CD14-positive monocyte (primary cell): ENCODE measurements at regions not wholly inside any gene's neighbourhood (a gene's known extent, or its start where the extent isn't known, plus 50 kb on each side); places are given as distances from the start of the nearest gene placed in this dataset.

Experiments used
- DNase-seq, 3 donors: peaks; one replicate each; pipeline ENCODE4 v3.0.0-alpha.2; 2011 to 2022
- H2AFZ ChIP-seq: 2 replicates; pipeline ENCODE4 v1.6.0; 2012; ENCODE audit warnings: mild to moderate bottlenecking, low read depth, low read length, inconsistent platforms; ENCODE audit not compliant: insufficient read depth, poor library complexity, severe bottlenecking
- H3K27ac ChIP-seq, 2 donors: 1 replicate in 1 of 2; 2 replicates in 1 of 2; pipeline ENCODE4 v1.5.1; 2012 to 2013; ENCODE audit warnings: low read length in 2 of 2, control low read depth in 1 of 2, inconsistent platforms in 1 of 2, low read depth in 1 of 2, mild to moderate bottlenecking in 1 of 2
- H3K27me3 ChIP-seq, 2 donors: one replicate each; pipeline versions ENCODE4 v1.6.0 to v1.6.1; 2011 to 2013; ENCODE audit warnings: low read length in 2 of 2; ENCODE audit not compliant: control insufficient read depth in 2 of 2, insufficient read depth in 2 of 2
- H3K36me3 ChIP-seq, 2 donors: replicated peaks in 1 of 2; 1 replicate in 1 of 2; 2 replicates in 1 of 2; pipeline versions ENCODE4 v1.5.1 to v1.6.1; 2012 to 2013; ENCODE audit warnings: low read length in 2 of 2, control low read depth in 1 of 2, inconsistent platforms in 1 of 2, mild to moderate bottlenecking in 1 of 2; ENCODE audit not compliant: insufficient read depth in 2 of 2, control insufficient read depth in 1 of 2
- H3K4me1 ChIP-seq, 2 donors: 1 replicate in 1 of 2; 2 replicates in 1 of 2; pipeline versions ENCODE4 v1.5.1 to v1.6.1; 2012 to 2013; ENCODE audit warnings: low read length in 2 of 2, control low read depth in 1 of 2, inconsistent platforms in 1 of 2, mild to moderate bottlenecking in 1 of 2, moderate library complexity in 1 of 2; ENCODE audit not compliant: insufficient read depth in 2 of 2, control insufficient read depth in 1 of 2
- H3K4me2 ChIP-seq: replicated peaks from 2 replicates; pipeline ENCODE3; 2012; ENCODE audit warnings: low read length, moderate library complexity, mild to moderate bottlenecking; ENCODE audit not compliant: poor library complexity, severe bottlenecking; ENCODE audit errors: extremely low read depth
- H3K4me3 ChIP-seq, 3 experiments: fragments of 200-600 bp in 1 of 3; sonication (generic) in 1 of 3; replicated peaks in 1 of 3; 1 replicate in 2 of 3; 2 replicates in 1 of 3; pipeline ENCODE4 v1.5.1; 2011 to 2013; ENCODE audit warnings: low read length in 3 of 3, mild to moderate bottlenecking in 3 of 3, control low read depth in 2 of 3, low read depth in 2 of 3, inconsistent platforms in 1 of 3, moderate library complexity in 1 of 3
- H3K79me2 ChIP-seq: 2 replicates; pipeline ENCODE4 v1.6.0; 2012; ENCODE audit warnings: mild to moderate bottlenecking, control low read depth, inconsistent platforms, low read length, moderate library complexity; ENCODE audit not compliant: insufficient read depth
- H3K9ac ChIP-seq: 2 replicates; pipeline ENCODE4 v1.6.0; 2017; ENCODE audit warnings: low read length, mild to moderate bottlenecking; ENCODE audit not compliant: insufficient read depth, poor library complexity, severe bottlenecking
- H3K9me3 ChIP-seq, 2 donors: replicated peaks in 1 of 2; 1 replicate in 1 of 2; 2 replicates in 1 of 2; pipeline versions ENCODE4 v1.5.1 to v1.6.1; 2012 to 2013; ENCODE audit warnings: low read length in 2 of 2, control low read depth in 1 of 2; ENCODE audit not compliant: control insufficient read depth in 1 of 2, insufficient read depth in 1 of 2
- H4K20me1 ChIP-seq: 2 replicates; pipeline ENCODE4 v1.6.0; 2012; ENCODE audit warnings: mild to moderate bottlenecking, low read length, control low read depth, moderate library complexity; ENCODE audit not compliant: insufficient read depth
- H3K27ac Mint-ChIP-seq, 7 donors: one replicate each; pipeline ENCODE4 v1.8.0; 2020; ENCODE audit warnings: mild to moderate bottlenecking in 7 of 7, mixed read lengths in 7 of 7, moderate library complexity in 6 of 7, inconsistent platforms in 2 of 7
- H3K27me3 Mint-ChIP-seq, 3 donors: one replicate each; pipeline ENCODE4 v1.8.0; 2021 to 2022; ENCODE audit warnings: low read depth in 3 of 3, mild to moderate bottlenecking in 3 of 3, mixed read lengths in 3 of 3, moderate library complexity in 3 of 3, inconsistent platforms in 1 of 3
- H3K36me3 Mint-ChIP-seq, 2 donors: one replicate each; pipeline ENCODE4 v1.8.0; 2020; ENCODE audit warnings: mixed read lengths in 2 of 2, inconsistent platforms in 1 of 2, mild to moderate bottlenecking in 1 of 2
- H3K4me1 Mint-ChIP-seq: one replicate; pipeline ENCODE4 v1.8.0; 2020; ENCODE audit warnings: mild to moderate bottlenecking, mixed read lengths
- H3K4me3 Mint-ChIP-seq, 2 donors: one replicate each; pipeline ENCODE4 v1.8.0; 2020; ENCODE audit warnings: mild to moderate bottlenecking in 2 of 2, mixed read lengths in 2 of 2, moderate library complexity in 1 of 2
- H3K9me3 Mint-ChIP-seq, 7 donors: one replicate each; pipeline ENCODE4 v1.8.0; 2020 to 2022; ENCODE audit warnings: mixed read lengths in 7 of 7, mild to moderate bottlenecking in 6 of 7, moderate library complexity in 6 of 7, inconsistent platforms in 2 of 7
- WGBS: methylation state at CpG from one replicate; pipeline ENCODE4 v1.1.5; 2013; ENCODE audit warnings: missing lambda C conversion rate; ENCODE audit not compliant: insufficient coverage; 5-methylcytosine and 5-hydroxymethylcytosine counted together
- intact Hi-C, 2 donors: fragments of 100-400 bp; cut with micrococcal nuclease; formaldehyde crosslinking; loops; one replicate each; pipeline versions ENCODE4 v1.15.0 to v1.15.1; 2023
- TF ChIP-seq, protein P1 (sequence below): fragments of 200-600 bp; IDR thresholded peaks from one replicate; pipeline ENCODE4 v1.8.0; 2022; ENCODE audit warnings: antibody characterized with exemption, mild to moderate bottlenecking

GRCh38 chr6:14462135-14462534, 344.6 kb downstream of the CD83 start:
- Histone ChIP-seq H3K4me2 (no peak overlapping the region), H3K27me3 (no peaks in the 10 kb centered on the region), H2AFZ (no peak overlapping the region), H3K27ac (no peak overlapping the region), H4K20me1 (no peaks in the 10 kb centered on the region), H3K4me1 (no peaks in the 10 kb centered on the region), H3K79me2 (no peaks in the 10 kb centered on the region), H3K4me3 (no peak overlapping the region), H3K36me3 (no peaks in the 10 kb centered on the region), H3K9me3 (no peaks in the 10 kb centered on the region), H3K9ac (no peak overlapping the region)
- Mint-ChIP-seq H3K27me3 (peaks cover 0 to 6% (median 4%) of the 10 kb centered on the region in 3 donors), H3K4me3 (no peak overlapping the region), H3K4me1 (peaks cover 9% of the 10 kb centered on the region), H3K27ac (no peak overlapping the region), H3K36me3 (no peaks in the 10 kb centered on the region), H3K9me3 (peaks cover 0 to 9% (median 0%) of the 10 kb centered on the region in 7 donors)
- TF ChIP-seq, protein P1, sequence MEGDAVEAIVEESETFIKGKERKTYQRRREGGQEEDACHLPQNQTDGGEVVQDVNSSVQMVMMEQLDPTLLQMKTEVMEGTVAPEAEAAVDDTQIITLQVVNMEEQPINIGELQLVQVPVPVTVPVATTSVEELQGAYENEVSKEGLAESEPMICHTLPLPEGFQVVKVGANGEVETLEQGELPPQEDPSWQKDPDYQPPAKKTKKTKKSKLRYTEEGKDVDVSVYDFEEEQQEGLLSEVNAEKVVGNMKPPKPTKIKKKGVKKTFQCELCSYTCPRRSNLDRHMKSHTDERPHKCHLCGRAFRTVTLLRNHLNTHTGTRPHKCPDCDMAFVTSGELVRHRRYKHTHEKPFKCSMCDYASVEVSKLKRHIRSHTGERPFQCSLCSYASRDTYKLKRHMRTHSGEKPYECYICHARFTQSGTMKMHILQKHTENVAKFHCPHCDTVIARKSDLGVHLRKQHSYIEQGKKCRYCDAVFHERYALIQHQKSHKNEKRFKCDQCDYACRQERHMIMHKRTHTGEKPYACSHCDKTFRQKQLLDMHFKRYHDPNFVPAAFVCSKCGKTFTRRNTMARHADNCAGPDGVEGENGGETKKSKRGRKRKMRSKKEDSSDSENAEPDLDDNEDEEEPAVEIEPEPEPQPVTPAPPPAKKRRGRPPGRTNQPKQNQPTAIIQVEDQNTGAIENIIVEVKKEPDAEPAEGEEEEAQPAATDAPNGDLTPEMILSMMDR, result no peak
- WGBS, result 100% methylated on average over 1 of the region's 3 CpGs
- DNase-seq, result no peak
- intact Hi-C loops, result no loop called here

DNA sequence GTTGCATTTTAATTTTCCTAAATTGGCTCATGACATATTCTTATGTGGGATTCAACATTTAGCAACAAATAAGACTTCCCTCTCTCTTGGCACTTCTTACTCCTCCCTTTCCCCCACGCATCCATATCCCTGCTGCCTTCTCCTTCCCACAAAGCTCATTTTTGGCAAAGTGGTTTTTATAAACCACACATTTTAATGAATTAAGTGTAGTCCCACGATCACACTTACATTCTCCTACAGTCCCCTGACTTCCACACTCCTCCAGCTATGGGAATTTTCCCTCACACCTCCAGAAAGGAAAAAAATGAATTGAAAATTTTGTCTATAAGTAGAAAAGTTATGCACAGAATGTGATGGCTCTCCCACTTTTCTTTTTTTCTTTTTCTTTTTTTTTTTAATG, 345.0 kb downstream of the CD83 start:
- no CpG with 5 or more reads among the region's 2 CpGs for WGBS
- DNase-seq, result no peak
- H3K4me3 Mint-ChIP-seq, result no peak overlapping the region

More for the DNA sequence above, 345.0 kb downstream of the CD83 start:
- Histone ChIP-seq H3K27ac (no peak overlapping the region), H3K4me1 (no peaks in the 10 kb centered on the region), H3K4me2 (no peak overlapping the region), H3K79me2 (no peaks in the 10 kb centered on the region), H3K9ac (no peak overlapping the region), H3K36me3 (no peaks in the 10 kb centered on the region), H3K4me3 (no peak overlapping the region), H3K9me3 (no peaks in the 10 kb centered on the region), H2AFZ (no peak overlapping the region), H4K20me1 (no peaks in the 10 kb centered on the region), H3K27me3 (no peaks in the 10 kb centered on the region)
- Mint-ChIP-seq H3K4me1 (peaks cover 9% of the 10 kb centered on the region), H3K36me3 (no peaks in the 10 kb centered on the region), H3K9me3 (peaks cover 0 to 9% (median 0%) of the 10 kb centered on the region in 7 donors), H3K27ac (no peak overlapping the region), H3K27me3 (peaks cover 0 to 6% (median 4%) of the 10 kb centered on the region in 3 donors)
- TF ChIP-seq, protein P1, result no peak
- intact Hi-C loops, result no loop called here
